Sigmoid colon (tissue), 6 donors: ENCODE measurements at regions not wholly inside any gene's neighbourhood (a gene's known extent, or its start where the extent isn't known, plus 50 kb on each side); places are given as distances from the start of the nearest gene placed in this dataset.

Source experiments
- DNase-seq: peaks from one replicate; pipeline ENCODE4 v3.0.0-alpha.2; 2019
- H3K27ac ChIP-seq, 4 donors: fragments of 200-600 bp; sonication (generic); one replicate each; pipeline ENCODE4 v1.5.1; 2016 to 2019; ENCODE audit warnings: mild to moderate bottlenecking in 1 of 4
- H3K27me3 ChIP-seq, 3 donors: fragments of 200-600 bp; sonication (generic); one replicate each; pipeline ENCODE4 v1.5.1; 2019; ENCODE audit warnings: mild to moderate bottlenecking in 1 of 3
- H3K36me3 ChIP-seq, 4 donors: fragments of 200-600 bp; sonication (generic); one replicate each; pipeline ENCODE4 v1.5.1; 2016 to 2019
- H3K4me1 ChIP-seq, 4 donors: fragments of 200-600 bp; sonication (generic); one replicate each; pipeline ENCODE4 v1.5.1; 2017 to 2019
- H3K4me3 ChIP-seq, 4 donors: fragments of 200-600 bp; sonication (generic); one replicate each; pipeline ENCODE4 v1.5.1; 2017 to 2019; ENCODE audit warnings: mild to moderate bottlenecking in 2 of 4, moderate library complexity in 1 of 4
- H3K9me3 ChIP-seq, 4 donors: fragments of 200-600 bp in 3 of 4; sonication (generic) in 3 of 4; one replicate each; pipeline versions ENCODE4 v1.5.1 to v1.6.1; 2013 to 2019
- CTCF ChIP-seq, 4 experiments: fragments of 450-650 bp in 3 of 4; fragments of 200-600 bp in 1 of 4; IDR thresholded peaks; one replicate each; pipeline ENCODE4 v1.5.1; 2016 to 2019; ENCODE audit warnings: antibody characterized with exemption in 4 of 4, mild to moderate bottlenecking in 3 of 4, moderate library complexity in 2 of 4
- EP300 ChIP-seq, 4 donors: sonication (generic); formaldehyde crosslinking; IDR thresholded peaks; one replicate each; pipeline ENCODE4 v1.6.1; 2017; ENCODE audit warnings: antibody characterized with exemption in 4 of 4
- POLR2A ChIP-seq, 2 donors: fragments of 450-650 bp; IDR thresholded peaks; one replicate each; pipeline ENCODE4 v1.6.1; 2016; ENCODE audit warnings: antibody characterized with exemption in 2 of 2, mild to moderate bottlenecking in 2 of 2, moderate library complexity in 2 of 2
- POLR2AphosphoS5 ChIP-seq, 4 donors: sonication (generic); formaldehyde crosslinking; IDR thresholded peaks; one replicate each; pipeline ENCODE4 v1.6.1; 2017; ENCODE audit warnings: antibody characterized with exemption in 4 of 4
- WGBS, 2 donors: extraction: QIAGEN DNeasy Blood & Tissue Kit; methylation state at CpG; one replicate each; pipeline ENCODE4 v1.1.7; 2013; 5-methylcytosine and 5-hydroxymethylcytosine counted together
- intact Hi-C: fragments of 100-400 bp; cut with DNase I; formaldehyde crosslinking; loops from one replicate; pipeline ENCODE4 v1.15.1; 2023
- donor health status: healthy with polysubstance abuse.
- donor health status: healthy.

GRCh38 chr3:187833799-187834578 lies 88.7 kb upstream of the BCL6 start:
- Histone ChIP-seq H3K27me3 (no peaks in the 10 kb centered on the region), H3K36me3 (no peaks in the 10 kb centered on the region), H3K27ac (no peak overlapping the region), H3K9me3 (no peaks in the 10 kb centered on the region), H3K4me3 (no peak overlapping the region), H3K4me1 (no peaks in the 10 kb centered on the region)
- DNase-seq: no peak
- intact Hi-C loops: no loop called here
- 90 to 93% methylated on average over 9 of the region's 9 CpGs for WGBS, 2 donors
- TF ChIP-seq CTCF (IDR thresholded peaks at IDR 0.05) (no peak), POLR2AphosphoS5 (IDR thresholded peaks at IDR 0.05) (no peak), EP300 (IDR thresholded peaks at IDR 0.05) (no peak), POLR2A (IDR thresholded peaks at IDR 0.05) (no peak)

- intact Hi-C loops: no loop called here
- Histone ChIP-seq H3K9me3 (no peaks in the 10 kb centered on the region), H3K4me3 (no peak overlapping the region), H3K4me1 (no peaks in the 10 kb centered on the region), H3K36me3 (no peaks in the 10 kb centered on the region), H3K27ac (no peak overlapping the region), H3K27me3 (no peaks in the 10 kb centered on the region)
- no peak for TF ChIP-seq POLR2A (IDR thresholded peaks at IDR 0.05)
- TF ChIP-seq EP300 (IDR thresholded peaks at IDR 0.05): no peak
- TF ChIP-seq POLR2AphosphoS5 (IDR thresholded peaks at IDR 0.05): no peak
- no peak for TF ChIP-seq CTCF (IDR thresholded peaks at IDR 0.05)
- 86 to 93% methylated on average over 8 of the region's 8 CpGs for WGBS, 2 donors
- DNase-seq: no peak
Measured at GRCh38 chr3:187836823-187837770, 91.8 kb upstream of the BCL6 start.

DNA sequence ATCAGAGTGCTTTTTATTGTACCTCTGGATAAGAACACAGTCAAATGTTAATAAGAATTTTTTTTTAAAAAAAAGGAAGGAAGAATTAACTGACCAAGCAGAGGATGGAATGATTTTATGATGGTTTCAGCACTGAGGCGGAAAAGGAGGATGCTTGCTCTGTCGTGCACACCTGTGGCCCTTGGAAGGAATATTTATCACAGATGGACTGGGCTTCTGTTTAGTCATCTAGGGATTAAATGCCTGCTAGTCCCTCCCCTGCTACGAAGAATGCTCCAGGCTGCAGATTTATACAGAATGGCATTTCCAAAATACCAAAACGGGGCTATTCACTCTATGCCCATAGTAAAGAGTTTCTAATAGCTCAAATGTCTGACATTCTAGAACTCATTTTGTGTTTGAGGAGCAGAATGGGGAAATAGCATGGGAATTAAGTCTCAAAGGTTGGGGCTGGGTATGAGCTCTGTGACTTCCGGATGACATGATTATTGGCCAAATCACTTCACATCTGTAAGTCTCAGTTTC lies 92.8 kb upstream of the BCL6 start:
- 86 to 89% methylated on average over 5 of the region's 5 CpGs for WGBS, 2 donors
- no peak overlapping the region for H3K27ac ChIP-seq
- H3K27me3 ChIP-seq: no peaks in the 10 kb centered on the region
- no peaks in the 10 kb centered on the region for H3K36me3 ChIP-seq
- TF ChIP-seq CTCF (IDR thresholded peaks at IDR 0.05) (no peak), POLR2A (IDR thresholded peaks at IDR 0.05) (no peak), POLR2AphosphoS5 (IDR thresholded peaks at IDR 0.05) (no peak), EP300 (IDR thresholded peaks at IDR 0.05) (no peak)
- no peaks in the 10 kb centered on the region for H3K9me3 ChIP-seq
- no peaks in the 10 kb centered on the region for H3K4me1 ChIP-seq
- DNase-seq: no peak
- no peak overlapping the region for H3K4me3 ChIP-seq
- intact Hi-C loops: no loop called here

DNA sequence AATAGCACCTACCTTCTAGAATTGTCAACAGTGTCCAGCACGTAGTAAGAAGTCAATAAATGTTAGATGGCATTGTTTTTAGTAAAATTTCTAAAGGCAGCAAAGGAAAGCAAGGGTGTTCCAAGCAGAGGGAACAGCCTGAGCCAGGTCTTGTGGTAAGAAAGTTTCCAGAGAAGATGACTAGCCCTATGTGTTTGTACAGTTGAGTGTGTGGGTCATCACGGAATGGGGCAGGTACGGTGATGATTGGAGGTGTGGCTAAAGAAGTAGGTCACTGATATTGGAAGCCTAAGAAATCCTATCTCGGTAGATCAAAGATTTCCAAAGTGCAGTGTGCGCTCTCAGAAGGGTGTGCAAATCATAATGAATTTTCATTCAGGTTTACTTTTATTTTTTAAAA lies 94.2 kb upstream of the BCL6 start:
- no peaks in the 10 kb centered on the region for H3K27me3 ChIP-seq
- no peak for DNase-seq
- WGBS, 2 donors: 85 to 89% methylated on average over 5 of the region's 5 CpGs
- no peaks in the 10 kb centered on the region for H3K36me3 ChIP-seq
- intact Hi-C loops: no loop called here
- no peak overlapping the region for H3K27ac ChIP-seq
- no peaks in the 10 kb centered on the region for H3K4me1 ChIP-seq
- no peak for TF ChIP-seq POLR2A (IDR thresholded peaks at IDR 0.05)
- no peaks in the 10 kb centered on the region for H3K9me3 ChIP-seq
- no peak overlapping the region for H3K4me3 ChIP-seq

DNA sequence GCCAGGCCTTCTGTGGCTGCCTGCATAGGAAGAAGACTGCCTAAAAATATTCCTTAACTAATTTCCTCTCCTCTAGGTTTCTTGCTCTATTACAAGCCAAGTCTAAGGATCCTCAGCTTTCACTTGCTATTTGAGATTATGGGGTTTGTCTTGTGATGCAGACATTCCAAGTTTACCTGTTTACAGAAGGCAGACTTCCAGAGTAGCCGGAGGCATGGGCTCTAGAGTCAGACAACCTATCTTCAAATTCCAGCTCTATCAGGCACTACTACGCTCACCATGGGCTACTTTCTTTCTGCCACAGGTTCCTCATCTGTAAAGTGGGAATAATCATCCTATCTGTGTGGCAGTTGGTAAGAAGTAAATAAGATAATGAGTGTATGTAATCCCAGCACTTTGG lies 95.6 kb upstream of the BCL6 start:
- Histone ChIP-seq H3K36me3 (no peaks in the 10 kb centered on the region), H3K4me1 (no peaks in the 10 kb centered on the region), H3K9me3 (no peaks in the 10 kb centered on the region), H3K27ac (no peak overlapping the region), H3K27me3 (no peaks in the 10 kb centered on the region), H3K4me3 (no peak overlapping the region)
- 93 to 97% methylated on average over 2 of the region's 2 CpGs for WGBS, 2 donors
- no peak for DNase-seq
- TF ChIP-seq POLR2A (IDR thresholded peaks at IDR 0.05) (no peak), POLR2AphosphoS5 (IDR thresholded peaks at IDR 0.05) (no peak), EP300 (IDR thresholded peaks at IDR 0.05) (no peak), CTCF (IDR thresholded peaks at IDR 0.05) (no peak)
- intact Hi-C loops: no loop called here
